Mesothelial cell of epicardium (in vitro differentiated cells): ENCODE measurements at regions not wholly inside any gene's neighbourhood (a gene's known extent, or its start where the extent isn't known, plus 50 kb on each side); places are given as distances from the start of the nearest gene placed in this dataset.

Source experiments
- DNase-seq, 2 experiments: peaks; one replicate each; pipeline ENCODE4 v3.0.0; 2021; ENCODE audit warnings: low spot score in 2 of 2; ENCODE audit not compliant: unreplicated experiment in 2 of 2
- H3K27ac Mint-ChIP-seq: 2 replicates; pipeline ENCODE4 v1.8.0; 2021; ENCODE audit warnings: mixed read lengths
- H3K27me3 Mint-ChIP-seq: 2 replicates; pipeline ENCODE4 v1.8.0; 2021; ENCODE audit warnings: low read depth, mixed read lengths
- H3K36me3 Mint-ChIP-seq: 2 replicates; pipeline ENCODE4 v1.8.0; 2021; ENCODE audit warnings: mixed read lengths
- H3K4me1 Mint-ChIP-seq: 2 replicates; pipeline ENCODE4 v1.8.0; 2021; ENCODE audit warnings: mixed read lengths
- H3K4me3 Mint-ChIP-seq: 2 replicates; pipeline ENCODE4 v1.8.0; 2021; ENCODE audit warnings: mild to moderate bottlenecking, moderate library complexity, mixed read lengths
- H3K9me3 Mint-ChIP-seq: 2 replicates; pipeline ENCODE4 v1.8.0; 2021; ENCODE audit warnings: mixed read lengths
- CTCF ChIP-seq: fragments of 200-600 bp; sonication (generic); IDR thresholded peaks from one replicate; pipeline ENCODE4 v1.5.0; 2021; ENCODE audit warnings: antibody characterized with exemption; ENCODE audit not compliant: unreplicated experiment

- Mint-ChIP-seq H3K4me1 (no peaks in the 10 kb centered on the region), H3K36me3 (no peaks in the 10 kb centered on the region), H3K27me3 (no peaks in the 10 kb centered on the region), H3K4me3 (no peak overlapping the region), H3K9me3 (peaks cover 29% of the 10 kb centered on the region), H3K27ac (no peak overlapping the region)
- no peak for TF ChIP-seq CTCF
- no peak for DNase-seq
Measured at GRCh38 chrX:129161108-129161507, 362.2 kb downstream of the SMARCA1 start.

GRCh38 chrX:129158505-129158904, 364.8 kb downstream of the SMARCA1 start:
- H3K9me3 Mint-ChIP-seq = peaks cover 26% of the 10 kb centered on the region
- no peak for DNase-seq
- H3K27ac Mint-ChIP-seq = no peak overlapping the region
- TF ChIP-seq CTCF = no peak
- no peak overlapping the region for H3K4me3 Mint-ChIP-seq
- no peaks in the 10 kb centered on the region for H3K4me1 Mint-ChIP-seq
- no peaks in the 10 kb centered on the region for H3K27me3 Mint-ChIP-seq
- H3K36me3 Mint-ChIP-seq = no peaks in the 10 kb centered on the region

GRCh38 chrX:129145840-129146272, 377.4 kb downstream of the SMARCA1 start:
- Mint-ChIP-seq H3K9me3 (no peaks in the 10 kb centered on the region), H3K4me3 (no peak overlapping the region), H3K36me3 (no peaks in the 10 kb centered on the region), H3K27me3 (no peaks in the 10 kb centered on the region), H3K27ac (no peak overlapping the region), H3K4me1 (no peaks in the 10 kb centered on the region)
- DNase-seq = no peak
- TF ChIP-seq CTCF = no peak

GRCh38 chrX:129145385-129145784, 377.9 kb downstream of the SMARCA1 start:
- no peak overlapping the region for H3K4me3 Mint-ChIP-seq
- H3K27me3 Mint-ChIP-seq = no peaks in the 10 kb centered on the region
- H3K9me3 Mint-ChIP-seq = no peaks in the 10 kb centered on the region
- no peak overlapping the region for H3K27ac Mint-ChIP-seq
- no peaks in the 10 kb centered on the region for H3K36me3 Mint-ChIP-seq
- DNase-seq = no peak
- H3K4me1 Mint-ChIP-seq = no peaks in the 10 kb centered on the region
- no peak for TF ChIP-seq CTCF

- Mint-ChIP-seq H3K4me1 (no peaks in the 10 kb centered on the region), H3K27ac (no peak overlapping the region), H3K9me3 (no peaks in the 10 kb centered on the region), H3K4me3 (no peak overlapping the region), H3K27me3 (no peaks in the 10 kb centered on the region), H3K36me3 (no peaks in the 10 kb centered on the region)
- no peak for TF ChIP-seq CTCF
- DNase-seq = no peak
Measured at GRCh38 chrX:129144172-129145038, 378.9 kb downstream of the SMARCA1 start.
